ENCODE measurements at regions not wholly inside any gene's neighbourhood (a gene's known extent, or its start where the extent isn't known, plus 50 kb on each side); places are given as distances from the start of the nearest gene placed in this dataset.

- ChIA-PET POLR2A (no interaction called here), CTCF (no interaction called here)
- no peaks in the 10 kb centered on the region for H3K4me1 ChIP-seq (ENCODE audit: control insufficient read depth, insufficient read depth, low read length)
- no peak for TF ChIP-seq SCRT1 (tag by site-specific recombination; IDR thresholded peaks at IDR 0.05; ENCODE audit: borderline replicate concordance)
- no peak for TF ChIP-seq ZNF24 (tag by site-specific recombination; IDR thresholded peaks at IDR 0.05)
- no peak for TF ChIP-seq ZBTB17 (tag by site-specific recombination; IDR thresholded peaks at IDR 0.05)
- TF ChIP-seq KLF10 (tag by site-specific recombination; IDR thresholded peaks at IDR 0.05) = no peak
- H3K27ac ChIP-seq (ENCODE audit: extremely low read depth, low read depth, low read length) = no peak overlapping the region
- H3K36me3 ChIP-seq (ENCODE audit: control insufficient read depth in 2 of 2, insufficient read depth in 1 of 2, low read length in 2 of 2) = no peaks in the 10 kb centered on the region
- no peak overlapping the region for H3K4me3 ChIP-seq (ENCODE audit: low read depth, low read length)
- no peaks in the 10 kb centered on the region for H3K9me3 ChIP-seq (ENCODE audit: control insufficient read depth, insufficient read depth, low read depth, low read length)
Observed at GRCh38 chr7:53113424-53113823, 78.0 kb downstream of the POM121L12 start.

GRCh38 chr7:53119514-53119941 lies 84.1 kb downstream of the POM121L12 start:
- ChIA-PET CTCF (no interaction called here), POLR2A (no interaction called here)
- TF ChIP-seq ZNF660 (tag by site-specific recombination; IDR thresholded peaks at IDR 0.05) = no peak
- TF ChIP-seq ZNF510 (tag by site-specific recombination; IDR thresholded peaks at IDR 0.05; ENCODE audit: insufficient replicate concordance) = no peak
- no peak for TF ChIP-seq ZNF521 (tag by site-specific recombination; IDR thresholded peaks at IDR 0.05)
- TF ChIP-seq ZNF654 (tag by site-specific recombination; IDR thresholded peaks at IDR 0.05; ENCODE audit: low read depth) = no peak
- no peak for TF ChIP-seq ZNF133 (tag by site-specific recombination; IDR thresholded peaks at IDR 0.05)
- no peak for TF ChIP-seq ZNF596 (tag by site-specific recombination; IDR thresholded peaks at IDR 0.05)
- no peak for TF ChIP-seq SP7 (tag by site-specific recombination; IDR thresholded peaks at IDR 0.05)
- no peak for TF ChIP-seq ZNF184 (tag by site-specific recombination; IDR thresholded peaks at IDR 0.05)
- TF ChIP-seq ZSCAN23 (tag by site-specific recombination; IDR thresholded peaks at IDR 0.05) = no peak
- no peak for TF ChIP-seq PATZ1 (tag by site-specific recombination; IDR thresholded peaks at IDR 0.05)
- TF ChIP-seq ZNF843 (tag by site-specific recombination; IDR thresholded peaks at IDR 0.05) = no peak
- TF ChIP-seq ZNF19 (tag by site-specific recombination; IDR thresholded peaks at IDR 0.05; ENCODE audit: low read depth) = no peak
- TF ChIP-seq BCL11B (tag by site-specific recombination; IDR thresholded peaks at IDR 0.05; ENCODE audit: low read depth) = no peak
- TF ChIP-seq ZNF26 (tag by site-specific recombination; IDR thresholded peaks at IDR 0.05) = no peak
- TF ChIP-seq OVOL3 (tag by site-specific recombination; IDR thresholded peaks at IDR 0.05) = no peak
- TF ChIP-seq ZNF302 (tag by site-specific recombination; IDR thresholded peaks at IDR 0.05; ENCODE audit: low read depth) = no peak
- TF ChIP-seq ZNF416 (tag by site-specific recombination; IDR thresholded peaks at IDR 0.05) = no peak
- Histone ChIP-seq H3K4me3 (ENCODE audit: low read depth, low read length) (no peak overlapping the region), H3K27ac (ENCODE audit: extremely low read depth, low read depth, low read length) (no peak overlapping the region), H3K9me3 (ENCODE audit: control insufficient read depth, insufficient read depth, low read depth, low read length) (no peaks in the 10 kb centered on the region), H3K36me3 (ENCODE audit: control insufficient read depth in 2 of 2, insufficient read depth in 1 of 2, low read length in 2 of 2) (no peaks in the 10 kb centered on the region), H3K4me1 (ENCODE audit: control insufficient read depth, insufficient read depth, low read length) (no peaks in the 10 kb centered on the region)

GRCh38 chr7:53121374-53121773 lies 85.9 kb downstream of the POM121L12 start:
- no peaks in the 10 kb centered on the region for H3K36me3 ChIP-seq (ENCODE audit: control insufficient read depth in 2 of 2, insufficient read depth in 1 of 2, low read length in 2 of 2)
- no peak for TF ChIP-seq ZNF175 (tag by site-specific recombination; IDR thresholded peaks at IDR 0.05)
- TF ChIP-seq ZBTB1 (tag by site-specific recombination; IDR thresholded peaks at IDR 0.05) = no peak
- TF ChIP-seq ZNF114 (tag by site-specific recombination; IDR thresholded peaks at IDR 0.05) = no peak
- no peak for TF ChIP-seq CTCF (tag by site-specific recombination; IDR thresholded peaks at IDR 0.05)
- no peak for TF ChIP-seq OSR2 (tag by site-specific recombination; IDR thresholded peaks at IDR 0.05)
- no peak for TF ChIP-seq GFI1B (tag by site-specific recombination; IDR thresholded peaks at IDR 0.05)
- ChIA-PET POLR2A (no interaction called here), CTCF (no interaction called here)
- no peak overlapping the region for H3K4me3 ChIP-seq (ENCODE audit: low read depth, low read length)
- no peaks in the 10 kb centered on the region for H3K4me1 ChIP-seq (ENCODE audit: control insufficient read depth, insufficient read depth, low read length)
- H3K9me3 ChIP-seq (ENCODE audit: control insufficient read depth, insufficient read depth, low read depth, low read length) = no peaks in the 10 kb centered on the region
- H3K27ac ChIP-seq (ENCODE audit: extremely low read depth, low read depth, low read length) = no peak overlapping the region
